ENCODE measurements at regions not wholly inside any gene's neighbourhood (a gene's known extent, or its start where the extent isn't known, plus 50 kb on each side); places are given as distances from the start of the nearest gene placed in this dataset.

DNA sequence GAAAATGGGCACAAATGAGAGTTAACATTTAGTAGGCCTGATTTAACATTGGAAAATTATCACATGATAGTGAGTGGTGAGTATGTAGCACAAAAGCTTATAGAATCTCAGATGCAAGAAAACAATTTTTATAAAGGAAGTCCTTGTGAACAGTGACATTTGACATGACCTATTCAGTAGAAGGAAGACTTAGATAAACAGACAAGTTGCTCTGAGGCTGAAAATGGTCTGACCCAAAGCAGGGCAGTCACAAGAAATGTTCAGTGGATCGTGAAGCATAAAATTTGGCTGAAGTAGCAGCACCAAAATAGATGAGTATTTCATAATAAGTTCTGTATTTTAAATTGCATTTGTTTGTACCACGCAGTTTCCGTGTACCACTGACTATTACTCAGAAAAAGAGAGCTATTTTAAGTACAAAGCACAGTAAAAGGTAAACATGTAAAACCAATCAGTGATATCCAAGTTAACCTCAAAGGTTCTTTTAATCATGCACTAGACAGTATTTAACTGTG, 605.7 kb upstream of the PABPC4L start:
- 59 to 75% (median 66%) methylated on average over 3 of the region's 3 CpGs for WGBS, 3 donors
- H3K4me1 ChIP-seq (ENCODE audit: control insufficient read depth in 3 of 3, insufficient read depth in 2 of 3, low read depth in 1 of 3, low read length in 2 of 3), result no peaks in the 10 kb centered on the region
- FAIRE-seq, result no peak

DNA sequence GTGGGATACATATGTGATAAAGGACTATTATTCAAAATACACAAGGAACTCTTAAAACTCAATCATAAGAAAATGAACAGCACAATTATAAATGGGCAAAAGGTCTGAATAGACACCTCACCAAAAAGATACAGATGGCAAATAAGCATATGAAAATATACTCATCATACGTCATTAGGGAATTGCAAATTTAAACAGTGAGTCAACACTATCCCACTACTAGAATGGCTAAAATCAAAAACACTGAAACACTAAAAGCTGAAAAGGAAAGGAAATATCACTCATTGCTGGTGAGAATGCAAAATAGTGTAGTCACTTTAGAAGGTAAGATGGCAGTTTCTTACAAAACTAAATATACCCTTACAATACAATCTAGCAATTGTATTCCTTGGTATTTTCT, 597.0 kb upstream of the PABPC4L start:
- H3K36me3 ChIP-seq (ENCODE audit: control insufficient read depth in 3 of 3, insufficient read depth in 2 of 3, low read depth in 1 of 3, low read length in 3 of 3), result no peaks in the 10 kb centered on the region
- WGBS, 3 donors, result 90 to 92% (median 92%) methylated on average over 1 of the region's 1 CpG
- no peak overlapping the region for H3K4me3 ChIP-seq (ENCODE audit: low read depth in 1 of 3, low read length in 3 of 3)
- DNase-seq (no peak), FAIRE-seq (no peak)
- H3K27ac ChIP-seq (ENCODE audit: low read depth in 1 of 3, low read length in 2 of 3), result no peak overlapping the region
- no peaks in the 10 kb centered on the region for H3K9me3 ChIP-seq (ENCODE audit: control insufficient read depth in 2 of 2, insufficient read depth in 1 of 2, low read depth in 1 of 2, low read length in 1 of 2)
- H3K27me3 ChIP-seq (ENCODE audit: control insufficient read depth in 3 of 3, insufficient read depth in 3 of 3, low read length in 3 of 3), result no peaks in the 10 kb centered on the region
- no peaks in the 10 kb centered on the region for H3K4me1 ChIP-seq (ENCODE audit: control insufficient read depth in 3 of 3, insufficient read depth in 2 of 3, low read depth in 1 of 3, low read length in 2 of 3)

More for the DNA sequence above, 605.7 kb upstream of the PABPC4L start:
- Histone ChIP-seq H3K4me3 (ENCODE audit: low read depth in 1 of 3, low read length in 3 of 3) (no peak overlapping the region), H3K27me3 (ENCODE audit: control insufficient read depth in 3 of 3, insufficient read depth in 3 of 3, low read length in 3 of 3) (no peaks in the 10 kb centered on the region), H3K9me3 (ENCODE audit: control insufficient read depth in 2 of 2, insufficient read depth in 1 of 2, low read depth in 1 of 2, low read length in 1 of 2) (no peaks in the 10 kb centered on the region), H3K27ac (ENCODE audit: low read depth in 1 of 3, low read length in 2 of 3) (no peak overlapping the region), H3K36me3 (ENCODE audit: control insufficient read depth in 3 of 3, insufficient read depth in 2 of 3, low read depth in 1 of 3, low read length in 3 of 3) (no peaks in the 10 kb centered on the region)
- no peak for DNase-seq

GRCh38 chr4:134787315-134787714, 585.7 kb upstream of the PABPC4L start:
- no peak for DNase-seq
- FAIRE-seq, result no peak
- Histone ChIP-seq H3K9me3 (ENCODE audit: control insufficient read depth in 2 of 2, insufficient read depth in 1 of 2, low read depth in 1 of 2, low read length in 1 of 2) (peaks cover 0 to 10% of the 10 kb centered on the region in 2 donors), H3K27ac (ENCODE audit: low read depth in 1 of 3, low read length in 2 of 3) (no peak overlapping the region), H3K4me3 (ENCODE audit: low read depth in 1 of 3, low read length in 3 of 3) (no peak overlapping the region), H3K27me3 (ENCODE audit: control insufficient read depth in 3 of 3, insufficient read depth in 3 of 3, low read length in 3 of 3) (no peaks in the 10 kb centered on the region), H3K36me3 (ENCODE audit: control insufficient read depth in 3 of 3, insufficient read depth in 2 of 3, low read depth in 1 of 3, low read length in 3 of 3) (no peaks in the 10 kb centered on the region), H3K4me1 (ENCODE audit: control insufficient read depth in 3 of 3, insufficient read depth in 2 of 3, low read depth in 1 of 3, low read length in 2 of 3) (no peaks in the 10 kb centered on the region)
- 71 to 85% (median 82%) methylated on average over 1 of the region's 1 CpG for WGBS, 3 donors

DNA sequence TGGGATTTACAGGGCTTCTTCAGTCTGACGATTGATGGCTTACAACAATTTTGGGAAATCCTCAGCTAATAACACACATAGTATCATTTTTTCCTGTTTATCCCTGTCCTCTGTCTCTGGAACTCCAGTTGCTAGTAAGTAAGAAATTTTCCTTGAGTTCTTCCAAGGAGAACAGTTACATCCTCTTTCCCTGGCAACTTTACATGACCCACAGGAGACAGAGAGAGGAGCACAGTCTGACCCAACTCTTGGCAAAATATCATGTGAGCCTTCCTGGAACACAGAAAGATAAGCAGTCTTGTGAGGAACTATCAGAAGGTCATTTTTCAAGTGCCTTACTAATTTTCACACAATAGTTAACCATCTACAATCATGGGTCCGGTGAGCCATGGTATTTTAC, 578.7 kb upstream of the PABPC4L start:
- 56 to 67% (median 66%) methylated on average over 2 of the region's 2 CpGs for WGBS, 3 donors
- FAIRE-seq (no peak), DNase-seq (no peak)
- Histone ChIP-seq H3K36me3 (ENCODE audit: control insufficient read depth in 3 of 3, insufficient read depth in 2 of 3, low read depth in 1 of 3, low read length in 3 of 3) (no peaks in the 10 kb centered on the region), H3K9me3 (ENCODE audit: control insufficient read depth in 2 of 2, insufficient read depth in 1 of 2, low read depth in 1 of 2, low read length in 1 of 2) (no peaks in the 10 kb centered on the region), H3K27me3 (ENCODE audit: control insufficient read depth in 3 of 3, insufficient read depth in 3 of 3, low read length in 3 of 3) (no peaks in the 10 kb centered on the region), H3K4me3 (ENCODE audit: low read depth in 1 of 3, low read length in 3 of 3) (no peak overlapping the region), H3K4me1 (ENCODE audit: control insufficient read depth in 3 of 3, insufficient read depth in 2 of 3, low read depth in 1 of 3, low read length in 2 of 3) (no peaks in the 10 kb centered on the region), H3K27ac (ENCODE audit: low read depth in 1 of 3, low read length in 2 of 3) (no peak overlapping the region)

DNA sequence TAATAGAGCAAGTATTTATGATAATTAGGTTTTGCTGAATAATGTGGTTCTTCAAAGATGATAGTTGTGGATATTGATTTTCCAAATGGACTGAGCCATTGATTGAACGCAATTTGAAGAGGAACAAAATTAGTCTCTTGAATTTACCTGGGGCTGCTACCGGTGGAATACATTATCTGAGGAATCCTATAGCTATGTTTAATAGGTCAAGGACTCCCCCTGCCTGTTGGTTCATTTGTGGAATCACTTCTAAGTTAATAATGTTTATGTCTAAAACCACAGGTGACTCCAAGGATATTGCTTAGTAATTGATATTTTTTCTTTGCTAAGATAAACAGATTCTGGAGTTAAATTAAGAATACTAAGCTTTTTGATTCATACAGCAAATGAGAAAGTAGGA, 576.0 kb upstream of the PABPC4L start:
- FAIRE-seq (no peak), DNase-seq (peak in 1 of 2 donors; percentile 35)
- H3K4me1 ChIP-seq (ENCODE audit: control insufficient read depth in 3 of 3, insufficient read depth in 2 of 3, low read depth in 1 of 3, low read length in 2 of 3), result no peaks in the 10 kb centered on the region
- no peak overlapping the region for H3K27ac ChIP-seq (ENCODE audit: low read depth in 1 of 3, low read length in 2 of 3)
- H3K36me3 ChIP-seq (ENCODE audit: control insufficient read depth in 3 of 3, insufficient read depth in 2 of 3, low read depth in 1 of 3, low read length in 3 of 3), result no peaks in the 10 kb centered on the region
- H3K9me3 ChIP-seq (ENCODE audit: control insufficient read depth in 2 of 2, insufficient read depth in 1 of 2, low read depth in 1 of 2, low read length in 1 of 2), result peaks cover 0 to 9% of the 10 kb centered on the region in 2 donors
- H3K4me3 ChIP-seq (ENCODE audit: low read depth in 1 of 3, low read length in 3 of 3), result no peak overlapping the region
- no peaks in the 10 kb centered on the region for H3K27me3 ChIP-seq (ENCODE audit: control insufficient read depth in 3 of 3, insufficient read depth in 3 of 3, low read length in 3 of 3)
- 7 to 21% (median 11%) methylated on average over 2 of the region's 2 CpGs for WGBS, 3 donors

- Histone ChIP-seq H3K36me3 (ENCODE audit: control insufficient read depth in 3 of 3, insufficient read depth in 2 of 3, low read depth in 1 of 3, low read length in 3 of 3) (no peaks in the 10 kb centered on the region), H3K27ac (ENCODE audit: low read depth in 1 of 3, low read length in 2 of 3) (no peak overlapping the region), H3K4me1 (ENCODE audit: control insufficient read depth in 3 of 3, insufficient read depth in 2 of 3, low read depth in 1 of 3, low read length in 2 of 3) (no peaks in the 10 kb centered on the region), H3K27me3 (ENCODE audit: control insufficient read depth in 3 of 3, insufficient read depth in 3 of 3, low read length in 3 of 3) (no peaks in the 10 kb centered on the region), H3K4me3 (ENCODE audit: low read depth in 1 of 3, low read length in 3 of 3) (no peak overlapping the region), H3K9me3 (ENCODE audit: control insufficient read depth in 2 of 2, insufficient read depth in 1 of 2, low read depth in 1 of 2, low read length in 1 of 2) (peaks cover 0 to 9% of the 10 kb centered on the region in 2 donors)
- 80 to 90% (median 87%) methylated on average over 4 of the region's 4 CpGs for WGBS, 3 donors
- FAIRE-seq, result no peak
- no peak for DNase-seq
These were observed 572.0 kb upstream of the PABPC4L start for GRCh38 chr4:134773497-134774000.

DNA sequence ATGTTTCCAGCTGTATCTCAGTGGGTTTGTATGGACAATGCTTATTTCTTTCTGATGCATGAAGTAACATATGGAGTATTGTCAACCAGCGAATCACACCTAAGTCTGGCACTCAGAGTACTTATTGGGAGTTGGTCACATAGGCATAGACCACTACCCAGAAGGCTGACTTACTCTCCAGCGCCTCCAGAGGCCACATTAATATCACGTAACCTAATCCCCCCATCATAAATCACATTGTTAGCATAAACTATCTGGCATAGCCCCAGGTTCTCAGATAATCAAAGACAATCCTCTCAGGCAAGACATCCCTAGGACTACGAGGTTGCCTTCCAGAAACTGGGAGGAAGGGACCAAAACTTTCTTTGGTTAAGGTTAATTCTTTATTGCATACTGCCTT, 560.5 kb upstream of the PABPC4L start:
- H3K36me3 ChIP-seq (ENCODE audit: control insufficient read depth in 3 of 3, insufficient read depth in 2 of 3, low read depth in 1 of 3, low read length in 3 of 3), result no peaks in the 10 kb centered on the region
- WGBS, 3 donors, result 28 to 56% (median 43%) methylated on average over 4 of the region's 4 CpGs
- FAIRE-seq (no peak), DNase-seq (no peak)
- H3K4me3 ChIP-seq (ENCODE audit: low read depth in 1 of 3, low read length in 3 of 3), result no peak overlapping the region
- H3K27ac ChIP-seq (ENCODE audit: low read depth in 1 of 3, low read length in 2 of 3), result no peak overlapping the region
- no peaks in the 10 kb centered on the region for H3K9me3 ChIP-seq (ENCODE audit: control insufficient read depth in 2 of 2, insufficient read depth in 1 of 2, low read depth in 1 of 2, low read length in 1 of 2)
- H3K4me1 ChIP-seq (ENCODE audit: control insufficient read depth in 3 of 3, insufficient read depth in 2 of 3, low read depth in 1 of 3, low read length in 2 of 3), result no peaks in the 10 kb centered on the region
- H3K27me3 ChIP-seq (ENCODE audit: control insufficient read depth in 3 of 3, insufficient read depth in 3 of 3, low read length in 3 of 3), result no peaks in the 10 kb centered on the region

GRCh38 chr4:134756421-134756820, 554.8 kb upstream of the PABPC4L start:
- Histone ChIP-seq H3K27me3 (ENCODE audit: control insufficient read depth in 3 of 3, insufficient read depth in 3 of 3, low read length in 3 of 3) (no peaks in the 10 kb centered on the region), H3K9me3 (ENCODE audit: control insufficient read depth in 2 of 2, insufficient read depth in 1 of 2, low read depth in 1 of 2, low read length in 1 of 2) (no peaks in the 10 kb centered on the region), H3K36me3 (ENCODE audit: control insufficient read depth in 3 of 3, insufficient read depth in 2 of 3, low read depth in 1 of 3, low read length in 3 of 3) (no peaks in the 10 kb centered on the region), H3K4me3 (ENCODE audit: low read depth in 1 of 3, low read length in 3 of 3) (no peak overlapping the region), H3K27ac (ENCODE audit: low read depth in 1 of 3, low read length in 2 of 3) (no peak overlapping the region), H3K4me1 (ENCODE audit: control insufficient read depth in 3 of 3, insufficient read depth in 2 of 3, low read depth in 1 of 3, low read length in 2 of 3) (no peaks in the 10 kb centered on the region)
- 78 to 84% (median 81%) methylated on average over 3 of the region's 3 CpGs for WGBS, 3 donors
- no peak for FAIRE-seq
- DNase-seq, result no peak

- 65 to 74% (median 70%) methylated on average over 6 of the region's 6 CpGs for WGBS, 3 donors
- H3K27me3 ChIP-seq (ENCODE audit: control insufficient read depth in 3 of 3, insufficient read depth in 3 of 3, low read length in 3 of 3), result no peaks in the 10 kb centered on the region
- no peaks in the 10 kb centered on the region for H3K9me3 ChIP-seq (ENCODE audit: control insufficient read depth in 2 of 2, insufficient read depth in 1 of 2, low read depth in 1 of 2, low read length in 1 of 2)
- no peak overlapping the region for H3K4me3 ChIP-seq (ENCODE audit: low read depth in 1 of 3, low read length in 3 of 3)
- H3K4me1 ChIP-seq (ENCODE audit: control insufficient read depth in 3 of 3, insufficient read depth in 2 of 3, low read depth in 1 of 3, low read length in 2 of 3), result no peaks in the 10 kb centered on the region
- FAIRE-seq (no peak), DNase-seq (no peak)
- H3K36me3 ChIP-seq (ENCODE audit: control insufficient read depth in 3 of 3, insufficient read depth in 2 of 3, low read depth in 1 of 3, low read length in 3 of 3), result no peaks in the 10 kb centered on the region
- no peak overlapping the region for H3K27ac ChIP-seq (ENCODE audit: low read depth in 1 of 3, low read length in 2 of 3)
These were observed 552.9 kb upstream of the PABPC4L start for GRCh38 chr4:134754301-134755019.
